H1 (cell line): ENCODE measurements at regions not wholly inside any gene's neighbourhood (a gene's known extent, or its start where the extent isn't known, plus 50 kb on each side); places are given as distances from the start of the nearest gene placed in this dataset.

Experiments used
- CTCF ChIA-PET: fragments of 300-600 bp; sonication (Branson Sonifier 250); formaldehyde crosslinking; loops from one replicate; lab custom pipeline; 2021; ENCODE audit not compliant: partially characterized antibody; lab: Charles Lee
- POLR2A ChIA-PET: fragments of 300-600 bp; sonication (Branson Sonifier 250); formaldehyde crosslinking; loops from one replicate; lab custom pipeline; 2021; ENCODE audit warnings: inconsistent platforms; ENCODE audit not compliant: partially characterized antibody; lab: Charles Lee
- DNase-seq, 2 experiments: peaks; one replicate each; pipeline versions ENCODE4 v3.0.0 to v3.0.0-alpha.2; 2010 to 2022; ENCODE audit warnings: low spot score in 2 of 2, low read depth in 1 of 2, mixed read lengths in 1 of 2
- FAIRE-seq: peaks from 2 replicates; lab custom pipeline; 2011; peaks lifted over from hg19 to GRCh38; lab: Jason Lieb, UNC
- H2AFZ ChIP-seq: 2 replicates; pipeline ENCODE4 v1.8.1; 2012; ENCODE audit warnings: low read length, inconsistent platforms
- H2AK5ac ChIP-seq: 2 replicates; pipeline ENCODE4 v1.6.1; 2013; ENCODE audit warnings: low read depth, low read length
- H2BK120ac ChIP-seq: replicated peaks from 2 replicates; pipeline ENCODE3; 2013; ENCODE audit warnings: low read depth, low read length, inconsistent platforms
- H2BK12ac ChIP-seq: 2 replicates; pipeline ENCODE4 v1.6.1; 2013; ENCODE audit warnings: low read depth, low read length
- H2BK15ac ChIP-seq: 2 replicates; pipeline ENCODE4 v1.6.1; 2013; ENCODE audit warnings: low read length
- H2BK20ac ChIP-seq: 2 replicates; pipeline ENCODE4 v1.6.1; 2013; ENCODE audit warnings: low read length
- H2BK5ac ChIP-seq: 2 replicates; pipeline ENCODE4 v1.6.1; 2013; ENCODE audit warnings: low read depth, low read length
- H3K14ac ChIP-seq: 2 replicates; pipeline ENCODE4 v1.6.1; 2013; ENCODE audit warnings: inconsistent platforms; ENCODE audit not compliant: insufficient read length
- H3K18ac ChIP-seq: 2 replicates; pipeline ENCODE4 v1.6.1; 2013; ENCODE audit warnings: low read length; ENCODE audit errors: extremely low read depth
- H3K23ac ChIP-seq: 2 replicates; pipeline ENCODE4 v1.6.1; 2013; ENCODE audit warnings: inconsistent platforms; ENCODE audit not compliant: insufficient read length
- H3K23me2 ChIP-seq: 2 replicates; pipeline ENCODE4 v1.6.1; 2013; ENCODE audit warnings: low read depth, low read length
- H3K27ac ChIP-seq: 2 replicates; pipeline ENCODE4 v1.6.1; 2011; ENCODE audit warnings: low read depth, low read length, inconsistent platforms
- H3K27me3 ChIP-seq, 4 experiments: replicated peaks in 1 of 4; 1 replicate in 1 of 4; 2 replicates in 3 of 4; pipeline versions ENCODE4 v1.6.1 to v1.8.1; 2011 to 2013; ENCODE audit warnings: low read length in 3 of 4, mild to moderate bottlenecking in 3 of 4, inconsistent platforms in 2 of 4, mixed read lengths in 2 of 4, moderate library complexity in 1 of 4; ENCODE audit not compliant: control insufficient read depth in 3 of 4, insufficient read depth in 3 of 4; ENCODE audit errors: extremely low read depth in 1 of 4
- H3K36me3 ChIP-seq, 4 experiments: 2 replicates each; pipeline versions ENCODE4 v1.6.1 to v1.8.1; 2011 to 2013; ENCODE audit warnings: mild to moderate bottlenecking in 4 of 4, low read length in 3 of 4, moderate library complexity in 2 of 4, control low read depth in 1 of 4, inconsistent platforms in 1 of 4; ENCODE audit not compliant: insufficient read depth in 4 of 4, control insufficient read depth in 2 of 4
- H3K4ac ChIP-seq: replicated peaks from 2 replicates; pipeline ENCODE3; 2013; ENCODE audit warnings: low read length, low read depth, mixed read lengths, inconsistent platforms; ENCODE audit not compliant: insufficient read length
- H3K4me1 ChIP-seq, 4 experiments: replicated peaks in 1 of 4; 1 replicate in 1 of 4; 2 replicates in 3 of 4; pipeline versions ENCODE4 v1.6.1 to v1.8.1; 2011 to 2013; ENCODE audit warnings: low read length in 3 of 4, inconsistent platforms in 2 of 4, mixed read lengths in 1 of 4; ENCODE audit not compliant: insufficient read depth in 4 of 4, control insufficient read depth in 3 of 4
- H3K4me2 ChIP-seq, 2 experiments: 2 replicates each; pipeline versions ENCODE4 v1.6.1 to v1.8.1; 2011 to 2013; ENCODE audit warnings: low read depth in 2 of 2, low read length in 2 of 2, control low read depth in 1 of 2, inconsistent platforms in 1 of 2, mild to moderate bottlenecking in 1 of 2; ENCODE audit not compliant: insufficient read depth in 1 of 2
- H3K4me3 ChIP-seq, 4 experiments: fragments of 200-600, 300-600 bp in 1 of 4; sonication (generic), shearing (Covaris generic), sonication (Bioruptor Twin) in 1 of 4; 2 replicates each; pipeline versions ENCODE4 v1.5.1 to v1.8.1; 2011 to 2016; ENCODE audit warnings: low read length in 4 of 4, low read depth in 3 of 4, control low read depth in 2 of 4, inconsistent platforms in 2 of 4, mild to moderate bottlenecking in 2 of 4, mixed read lengths in 1 of 4, moderate library complexity in 1 of 4; ENCODE audit not compliant: insufficient read depth in 2 of 4; ENCODE audit errors: extremely low read depth in 1 of 4
- H3K56ac ChIP-seq: replicated peaks from 2 replicates; pipeline ENCODE3; 2013; ENCODE audit warnings: low read depth, mild to moderate bottlenecking, mixed read lengths, low read length, inconsistent platforms; ENCODE audit not compliant: insufficient read length
- H3K79me1 ChIP-seq: 2 replicates; pipeline ENCODE4 v1.6.1; 2013; ENCODE audit warnings: low read depth, low read length, control low read depth
- H3K79me2 ChIP-seq, 2 experiments: 2 replicates each; pipeline versions ENCODE4 v1.6.1 to v1.8.1; 2012 to 2013; ENCODE audit warnings: low read length in 2 of 2, mild to moderate bottlenecking in 2 of 2, inconsistent platforms in 1 of 2; ENCODE audit not compliant: insufficient read depth in 2 of 2, control insufficient read depth in 1 of 2
- H3K9ac ChIP-seq, 4 experiments: replicated peaks in 1 of 4; 1 replicate in 1 of 4; 2 replicates in 3 of 4; pipeline versions ENCODE4 v1.6.1 to v1.8.1; 2011 to 2013; ENCODE audit warnings: low read depth in 3 of 4, low read length in 3 of 4, control low read depth in 2 of 4, mild to moderate bottlenecking in 2 of 4, moderate library complexity in 2 of 4, inconsistent platforms in 1 of 4; ENCODE audit errors: extremely low read depth in 1 of 4
- H3K9me3 ChIP-seq, 2 experiments: 2 replicates each; pipeline versions ENCODE4 v1.6.1 to v1.8.1; 2012 to 2013; ENCODE audit warnings: mild to moderate bottlenecking in 2 of 2, moderate library complexity in 2 of 2, control low read depth in 1 of 2, inconsistent platforms in 1 of 2, low read depth in 1 of 2, low read length in 1 of 2, mixed read lengths in 1 of 2; ENCODE audit not compliant: insufficient read depth in 2 of 2
- H4K20me1 ChIP-seq, 2 experiments: replicated peaks in 1 of 2; 2 replicates each; pipeline versions ENCODE3 to v1.8.1; 2011 to 2013; ENCODE audit warnings: inconsistent platforms in 2 of 2, low read length in 2 of 2, mild to moderate bottlenecking in 1 of 2; ENCODE audit not compliant: insufficient read depth in 2 of 2, control insufficient read depth in 1 of 2
- H4K5ac ChIP-seq: 2 replicates; pipeline ENCODE4 v1.6.1; 2013; ENCODE audit warnings: low read length, low read depth, mixed read lengths, inconsistent platforms; ENCODE audit not compliant: insufficient read length
- H4K8ac ChIP-seq: 2 replicates; pipeline ENCODE4 v1.8.0; 2013; ENCODE audit warnings: mild to moderate bottlenecking, moderate library complexity, low read length, inconsistent platforms; ENCODE audit not compliant: insufficient read depth; ENCODE audit errors: extremely low read depth
- H4K91ac ChIP-seq: replicated peaks from 2 replicates; pipeline ENCODE3; 2013; ENCODE audit warnings: low read length, mixed read lengths, inconsistent platforms; ENCODE audit not compliant: insufficient read length
- EGR1 ChIP-seq: IDR thresholded peaks from 2 replicates; pipeline ENCODE4 v1.6.1; 2011; ENCODE audit warnings: low read depth, low read length, borderline replicate concordance
- HDAC2 ChIP-seq, 2 experiments: fragments of 300-600 bp in 1 of 2; sonication (generic) in 1 of 2; IDR thresholded peaks; 2 replicates each; pipeline ENCODE4 v1.6.1; 2011 to 2012; ENCODE audit warnings: low read depth in 2 of 2, low read length in 2 of 2, mild to moderate bottlenecking in 2 of 2, moderate library complexity in 2 of 2, borderline replicate concordance in 1 of 2, inconsistent platforms in 1 of 2
- KDM1A ChIP-seq: fragments of 200-600, 300-600 bp; sonication (generic); IDR thresholded peaks from 2 replicates; pipeline ENCODE4 v1.7.1; 2016; ENCODE audit warnings: mild to moderate bottlenecking, low read length, borderline replicate concordance
- MAX ChIP-seq: IDR thresholded peaks from 2 replicates; pipeline ENCODE4 v1.6.1; 2012; ENCODE audit warnings: inconsistent platforms
- NRF1 ChIP-seq: IDR thresholded peaks from 2 replicates; pipeline ENCODE4 v1.6.1; 2011; ENCODE audit warnings: mild to moderate bottlenecking, low read depth, low read length, improper control_type of control experiment
- TBP ChIP-seq: IDR thresholded peaks from 2 replicates; pipeline ENCODE4 v1.6.1; 2011; ENCODE audit warnings: low read depth, low read length, improper control_type of control experiment
- WGBS, 2 experiments: shearing (Covaris generic) in 1 of 2; methylation state at CpG; one replicate each; pipeline versions ENCODE4 v1.1.6 to v1.1.7; 2013 to 2015; ENCODE audit warnings: low lambda C conversion rate in 2 of 2, mixed read lengths in 2 of 2, inconsistent platforms in 1 of 2, low coverage in 1 of 2, missing lambda C conversion rate in 1 of 2; ENCODE audit not compliant: insufficient replicate concordance in 2 of 2, insufficient coverage in 1 of 2, insufficient read length in 1 of 2; ENCODE audit errors: extremely low coverage in 1 of 2, missing lambda C conversion rate in 1 of 2; 5-methylcytosine and 5-hydroxymethylcytosine counted together

- Histone ChIP-seq H2BK15ac (no peak overlapping the region), H2BK20ac (no peak overlapping the region), H2AFZ (no peak overlapping the region), H4K8ac (no peak overlapping the region), H3K4me1 (peaks cover 0 to 4% (median 1%) of the 10 kb centered on the region in 4 experiments; a peak in 2 of 7 replicates), H3K14ac (no peak overlapping the region), H3K56ac (no peak overlapping the region), H3K79me1 (no peaks in the 10 kb centered on the region), H3K23me2 (no peaks in the 10 kb centered on the region), H3K79me2 (no peaks in the 10 kb centered on the region), H3K36me3 (no peaks in the 10 kb centered on the region), H3K4ac (no peak overlapping the region), H4K5ac (no peak overlapping the region), H3K9ac (no peak overlapping the region), H2AK5ac (no peak overlapping the region), H3K9me3 (no peaks in the 10 kb centered on the region), H4K91ac (no peak overlapping the region), H3K27ac (no peak overlapping the region), H3K27me3 (no peaks in the 10 kb centered on the region), H2BK12ac (no peak overlapping the region), H4K20me1 (no peaks in the 10 kb centered on the region), H3K18ac (no peak overlapping the region), H2BK5ac (no peak overlapping the region), H3K4me2 (no peak overlapping the region), H2BK120ac (no peak overlapping the region), H3K23ac (no peak overlapping the region), H3K4me3 (no peak overlapping the region)
- POLR2A ChIA-PET = no interaction called here
- no peak for FAIRE-seq
- CTCF ChIA-PET = no interaction called here
- no peak for DNase-seq
- WGBS, 2 experiments = 37% methylated on average over 1 of the region's 1 CpG; no CpG with 5 or more reads in 1 of the 2 experiments
- TF ChIP-seq TBP (no peak), MAX (no peak), EGR1 (no peak), NRF1 (no peak), HDAC2 (IDR thresholded peaks at IDR 0.05; ENCODE audit: borderline replicate concordance in 1 of 2, low read depth in 2 of 2, low read length in 2 of 2) (no peak), KDM1A (no peak)
Observed at GRCh38 chr6:113004054-113004453, 656.9 kb downstream of the RFPL4B start.
